Gastroesophageal sphincter (tissue), 4 donors: ENCODE measurements at regions not wholly inside any gene's neighbourhood (a gene's known extent, or its start where the extent isn't known, plus 50 kb on each side); places are given as distances from the start of the nearest gene placed in this dataset.
A peak's percentile ranks its signal among the peaks of the same experiment; 100 is the strongest.
"Not testable (repeated sequence)": the region's sequence is repeated elsewhere in the genome, so short reads cannot be mapped to it uniquely, and the experiment has no call there.

Source experiments
- ATAC-seq: fragments of 150-250 bp; one replicate; pipeline ENCODE4 v1.9.1; 2016; ENCODE audit warnings: mild to moderate bottlenecking, moderate library complexity
- H3K27ac ChIP-seq, 4 donors: fragments of 200-600 bp; sonication (generic) in 3 of 4; 1 replicate in 3 of 4; 2 replicates in 1 of 4; pipeline ENCODE4 v1.5.1; 2016 to 2019
- H3K27me3 ChIP-seq: fragments of 200-600 bp; sonication (generic); one replicate; pipeline ENCODE4 v1.5.1; 2019
- H3K36me3 ChIP-seq, 2 donors: fragments of 200-600 bp; sonication (generic); one replicate each; pipeline ENCODE4 v1.5.1; 2019; ENCODE audit warnings: control low read depth in 1 of 2
- H3K4me1 ChIP-seq, 3 donors: fragments of 200-600 bp; sonication (generic); 1 replicate in 2 of 3; 2 replicates in 1 of 3; pipeline ENCODE4 v1.5.1; 2016 to 2019; ENCODE audit warnings: control low read depth in 2 of 3
- H3K4me3 ChIP-seq, 2 donors: fragments of 200-600 bp; sonication (generic); one replicate each; pipeline ENCODE4 v1.5.1; 2019; ENCODE audit warnings: mild to moderate bottlenecking in 1 of 2, moderate library complexity in 1 of 2
- H3K9me3 ChIP-seq, 3 donors: fragments of 200-600 bp; sonication (generic); one replicate each; pipeline ENCODE4 v1.5.1; 2017 to 2019; ENCODE audit warnings: control low read depth in 2 of 3
- EP300 ChIP-seq: sonication (generic); formaldehyde crosslinking; IDR thresholded peaks from one replicate; pipeline ENCODE4 v1.6.1; 2017; ENCODE audit warnings: antibody characterized with exemption, mild to moderate bottlenecking
- POLR2A ChIP-seq, 2 donors: fragments of 450-650 bp; IDR thresholded peaks; one replicate each; pipeline ENCODE4 v1.6.1; 2017; ENCODE audit warnings: antibody characterized with exemption in 2 of 2, mild to moderate bottlenecking in 2 of 2, moderate library complexity in 1 of 2
- POLR2AphosphoS5 ChIP-seq: sonication (generic); formaldehyde crosslinking; IDR thresholded peaks from one replicate; pipeline ENCODE4 v1.6.1; 2017; ENCODE audit warnings: antibody characterized with exemption
- WGBS, 2 donors: methylation state at CpG; one replicate each; pipeline ENCODE4 v1.1.5; 2018; ENCODE audit warnings: low coverage in 1 of 2; 5-methylcytosine and 5-hydroxymethylcytosine counted together
- TF ChIP-seq, protein P1 (sequence below), 4 experiments: fragments of 200-600 bp in 2 of 4; fragments of 450-650 bp in 2 of 4; sonication (generic) in 1 of 4; IDR thresholded peaks; one replicate each; pipeline ENCODE4 v1.5.1; 2017 to 2019; ENCODE audit warnings: antibody characterized with exemption in 4 of 4, mild to moderate bottlenecking in 2 of 4, moderate library complexity in 2 of 4

DNA sequence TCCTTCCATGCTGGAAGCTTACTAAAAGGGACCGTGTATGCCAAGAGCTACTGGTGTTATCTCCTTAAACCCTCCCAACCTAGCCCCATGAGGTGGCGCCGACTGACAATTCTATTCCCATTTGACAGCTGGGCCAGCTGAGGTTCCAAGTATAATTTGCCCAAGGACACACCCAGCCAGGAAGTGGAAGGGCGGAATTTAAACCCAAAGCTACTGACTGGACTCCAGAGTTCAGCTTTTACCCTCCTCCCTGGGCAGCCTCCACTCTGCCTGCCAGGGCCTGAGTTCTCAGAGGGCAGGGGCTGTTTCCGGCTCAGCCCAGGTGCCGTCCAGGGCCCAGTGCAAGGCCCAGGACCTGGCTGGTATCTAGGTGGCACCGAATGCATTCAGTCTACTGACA, 71.8 kb downstream of the C9orf50 start:
- Histone ChIP-seq H3K4me3 (peak overlapping the region in 1 of 2 donors; percentile 68), H3K27ac (peak overlapping the region in 3 of 4 donors; percentile 80 to 88 (median 81)), H3K27me3 (no peaks in the 10 kb centered on the region), H3K4me1 (peaks cover 0 to 30% (median 7%) of the 10 kb centered on the region in 3 donors), H3K9me3 (no peaks in the 10 kb centered on the region), H3K36me3 (no peaks in the 10 kb centered on the region)
- WGBS, 2 donors = 33 to 60% methylated on average over 1 to 3 of the region's 7 CpGs
- no peak for ATAC-seq
- TF ChIP-seq POLR2AphosphoS5 = no peak
- TF ChIP-seq, protein P1, sequence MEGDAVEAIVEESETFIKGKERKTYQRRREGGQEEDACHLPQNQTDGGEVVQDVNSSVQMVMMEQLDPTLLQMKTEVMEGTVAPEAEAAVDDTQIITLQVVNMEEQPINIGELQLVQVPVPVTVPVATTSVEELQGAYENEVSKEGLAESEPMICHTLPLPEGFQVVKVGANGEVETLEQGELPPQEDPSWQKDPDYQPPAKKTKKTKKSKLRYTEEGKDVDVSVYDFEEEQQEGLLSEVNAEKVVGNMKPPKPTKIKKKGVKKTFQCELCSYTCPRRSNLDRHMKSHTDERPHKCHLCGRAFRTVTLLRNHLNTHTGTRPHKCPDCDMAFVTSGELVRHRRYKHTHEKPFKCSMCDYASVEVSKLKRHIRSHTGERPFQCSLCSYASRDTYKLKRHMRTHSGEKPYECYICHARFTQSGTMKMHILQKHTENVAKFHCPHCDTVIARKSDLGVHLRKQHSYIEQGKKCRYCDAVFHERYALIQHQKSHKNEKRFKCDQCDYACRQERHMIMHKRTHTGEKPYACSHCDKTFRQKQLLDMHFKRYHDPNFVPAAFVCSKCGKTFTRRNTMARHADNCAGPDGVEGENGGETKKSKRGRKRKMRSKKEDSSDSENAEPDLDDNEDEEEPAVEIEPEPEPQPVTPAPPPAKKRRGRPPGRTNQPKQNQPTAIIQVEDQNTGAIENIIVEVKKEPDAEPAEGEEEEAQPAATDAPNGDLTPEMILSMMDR (IDR thresholded peaks at IDR 0.05) = no peak
- no peak for TF ChIP-seq POLR2A (IDR thresholded peaks at IDR 0.05)
- no peak for TF ChIP-seq EP300

DNA sequence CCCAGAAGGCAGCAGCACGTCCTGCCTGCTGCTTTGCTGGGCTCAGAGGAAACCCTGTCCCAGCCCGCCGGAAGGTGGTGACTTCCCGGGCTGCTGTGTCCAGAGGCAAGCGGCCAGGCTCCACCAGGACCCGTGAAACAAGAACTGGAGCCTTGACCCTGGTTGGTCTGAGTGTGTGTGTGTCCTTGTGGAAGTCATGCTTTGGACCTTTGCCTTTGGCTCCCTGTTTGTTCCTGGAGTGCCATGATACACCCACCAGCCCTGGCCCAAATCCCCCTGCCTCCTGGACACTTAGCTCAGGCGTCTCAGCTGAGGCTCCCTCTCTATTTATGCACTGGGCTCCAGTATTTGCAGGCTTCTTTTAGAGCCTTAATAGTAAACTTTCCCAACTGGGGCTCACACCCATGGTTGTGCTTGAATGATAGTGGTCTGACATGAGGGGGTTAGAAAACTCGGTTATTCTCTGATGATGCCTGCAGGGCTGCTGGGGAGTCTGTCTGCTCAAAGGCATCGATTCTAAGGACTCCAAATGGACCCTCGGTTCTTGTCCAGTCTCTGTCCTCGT, 72.2 kb downstream of the C9orf50 start:
- Histone ChIP-seq H3K27ac (peak overlapping the region in 3 of 4 donors; percentile 80 to 88 (median 81)), H3K4me3 (no peak overlapping the region), H3K4me1 (peaks cover 0 to 30% (median 7%) of the 10 kb centered on the region in 3 donors), H3K27me3 (no peaks in the 10 kb centered on the region), H3K9me3 (no peaks in the 10 kb centered on the region), H3K36me3 (no peaks in the 10 kb centered on the region)
- TF ChIP-seq POLR2AphosphoS5 (no peak), POLR2A (IDR thresholded peaks at IDR 0.05) (no peak), EP300 (no peak)
- TF ChIP-seq, protein P1 (IDR thresholded peaks at IDR 0.05) = no peak
- WGBS, 2 donors = 53% methylated on average over 3 of the region's 11 CpGs; no CpG with 5 or more reads in 1 of the 2 donors
- ATAC-seq = no peak

DNA sequence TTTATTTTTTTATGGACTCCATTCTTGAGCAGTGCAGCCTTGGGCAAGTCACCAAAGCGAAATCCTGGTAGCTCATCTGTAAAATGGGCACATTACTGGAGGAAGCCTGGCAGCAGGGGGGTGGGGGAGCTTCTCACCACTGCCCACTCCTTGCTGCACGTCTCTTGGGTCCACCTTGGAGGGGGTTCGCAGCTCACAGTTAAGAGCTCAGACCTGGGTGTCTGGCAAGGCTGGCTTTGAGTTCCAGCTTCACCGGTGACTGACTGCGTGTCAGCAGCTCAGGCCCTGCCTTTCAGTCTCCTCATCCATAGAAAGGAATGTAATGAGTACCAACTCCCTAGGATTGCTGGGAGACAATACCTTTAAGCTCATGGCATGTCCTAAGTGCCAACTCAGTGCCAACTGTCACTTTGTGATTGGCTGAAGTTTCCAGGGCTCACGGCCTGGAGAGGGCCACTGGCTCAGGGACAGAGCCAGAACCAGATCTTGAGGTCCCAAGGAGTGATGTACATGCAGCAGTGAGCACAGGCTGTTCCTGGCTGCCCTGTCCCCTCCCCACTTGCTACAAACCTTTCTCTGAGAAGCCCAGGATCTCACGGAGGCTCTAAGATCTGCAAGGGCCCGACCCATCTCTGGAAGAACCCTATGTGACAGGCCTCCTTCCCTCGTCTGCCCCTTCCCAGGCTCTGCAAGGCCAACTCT, 72.9 kb downstream of the C9orf50 start:
- Histone ChIP-seq H3K9me3 (no peaks in the 10 kb centered on the region), H3K4me1 (peaks cover 0 to 30% (median 7%) of the 10 kb centered on the region in 3 donors), H3K27me3 (no peaks in the 10 kb centered on the region), H3K27ac (peak overlapping the region in 3 of 4 donors; percentile 80 to 88 (median 81)), H3K36me3 (no peaks in the 10 kb centered on the region), H3K4me3 (no peak overlapping the region)
- TF ChIP-seq EP300 (no peak), POLR2A (IDR thresholded peaks at IDR 0.05) (no peak), POLR2AphosphoS5 (no peak)
- TF ChIP-seq, protein P1 (IDR thresholded peaks at IDR 0.05) = no peak
- WGBS, 2 donors = 60 to 73% methylated on average over 1 to 3 of the region's 9 CpGs
- ATAC-seq = no peak

DNA sequence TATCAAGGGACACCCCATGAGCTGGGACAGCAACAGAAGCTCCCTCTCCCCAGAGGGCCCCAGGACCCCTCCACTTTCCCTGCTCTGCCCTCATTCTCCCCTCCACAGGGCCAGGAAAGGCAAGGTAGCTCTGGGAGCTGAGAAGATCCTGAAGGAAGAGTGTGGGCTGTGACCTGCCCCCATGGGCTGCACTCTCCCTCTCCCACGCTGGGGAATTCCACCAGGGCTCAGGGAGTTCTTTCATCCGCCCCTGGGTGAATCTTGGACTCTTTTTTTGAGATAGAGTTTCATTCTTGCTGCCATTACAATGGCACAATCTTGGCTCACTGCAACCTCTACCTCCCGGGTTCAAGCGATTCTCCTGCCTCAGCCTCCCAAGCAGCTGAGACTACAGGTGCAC, 73.8 kb downstream of the C9orf50 start:
- no peak for ATAC-seq
- Histone ChIP-seq H3K4me3 (no peak overlapping the region), H3K27ac (no peak overlapping the region), H3K36me3 (no peaks in the 10 kb centered on the region), H3K4me1 (peaks cover 0 to 30% (median 7%) of the 10 kb centered on the region in 3 donors), H3K9me3 (no peaks in the 10 kb centered on the region), H3K27me3 (no peaks in the 10 kb centered on the region)
- TF ChIP-seq POLR2A (IDR thresholded peaks at IDR 0.05) (no peak), EP300 (no peak), POLR2AphosphoS5 (no peak)
- TF ChIP-seq, protein P1 (IDR thresholded peaks at IDR 0.05) = no peak
- 63 to 67% methylated on average over 4 of the region's 4 CpGs for WGBS, 2 donors

DNA sequence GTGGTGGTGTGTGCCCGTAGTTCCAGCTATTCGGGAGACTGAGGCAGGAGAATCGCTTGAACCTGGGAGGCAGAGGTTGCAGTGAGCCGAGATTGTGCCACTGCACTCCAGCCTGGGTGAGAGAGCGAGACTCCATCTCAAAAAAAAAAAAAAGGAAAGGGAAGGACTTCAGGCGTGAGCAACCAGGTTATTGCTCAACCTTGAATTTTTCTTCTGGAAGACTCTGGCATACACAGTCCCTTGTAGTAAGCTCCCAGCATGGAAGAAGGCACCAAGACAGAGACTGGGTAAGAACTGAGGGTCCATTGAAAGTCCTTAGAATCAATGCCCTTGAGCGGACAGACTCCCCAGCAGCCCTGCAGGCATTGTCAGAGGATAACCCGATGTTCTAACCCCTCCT, 75.0 kb downstream of the C9orf50 start:
- WGBS, 2 donors = 88 to 90% methylated on average over 4 to 8 of the region's 8 CpGs
- H3K9me3 ChIP-seq, H3K27me3 ChIP-seq, H3K36me3 ChIP-seq, ATAC-seq, H3K4me3 ChIP-seq, H3K27ac ChIP-seq: not testable (repeated sequence)
- peaks cover 0 to 29% (median 7%) of the 10 kb centered on the region in 3 donors for H3K4me1 ChIP-seq
